OCI-LY7 (cell line): ENCODE measurements at regions not wholly inside any gene's neighbourhood (a gene's known extent, or its start where the extent isn't known, plus 50 kb on each side); places are given as distances from the start of the nearest gene placed in this dataset.

Source experiments
- BruUV-seq: library from RNA; stranded (reverse); fragments of 400-500 nt; replicated peaks from 2 replicates; lab custom pipeline; 2021; lab: Mats Ljungman, UMichigan
- CTCF ChIA-PET: fragments of 300-600 bp; sonication (Branson Sonifier 250); formaldehyde crosslinking; loops from one replicate; lab custom pipeline; 2022; ENCODE audit warnings: antibody characterized with exemption; ENCODE audit not compliant: unreplicated experiment; lab: Charles Lee
- POLR2A ChIA-PET: fragments of 300-600 bp; sonication (Branson Sonifier 250); formaldehyde crosslinking; loops from one replicate; lab custom pipeline; 2022; ENCODE audit warnings: antibody characterized with exemption; lab: Charles Lee
- DNase-seq: peaks from one replicate; pipeline ENCODE4 v3.0.0-alpha.2; 2015; ENCODE audit warnings: low spot score
- H2AFZ ChIP-seq: fragments of 200-600 bp; sonication (generic), shearing (Covaris generic); 2 replicates; pipeline ENCODE4 v1.6.1; 2014; ENCODE audit warnings: mild to moderate bottlenecking, antibody characterized with exemption, low read length, moderate library complexity
- H3K27ac ChIP-seq: fragments of 200-600 bp; sonication (generic); 2 replicates; pipeline ENCODE4 v1.5.1; 2014; ENCODE audit warnings: mixed run types, low read depth, mild to moderate bottlenecking, moderate library complexity, low read length, inconsistent platforms; ENCODE audit not compliant: poor library complexity, severe bottlenecking
- H3K36me3 ChIP-seq: fragments of 200-600 bp; sonication (generic); 2 replicates; pipeline ENCODE4 v1.6.1; 2014; ENCODE audit warnings: mild to moderate bottlenecking, antibody characterized with exemption, low read length, moderate library complexity, mixed read lengths; ENCODE audit not compliant: insufficient read depth
- H3K4me1 ChIP-seq: fragments of 200-600 bp; sonication (generic); 2 replicates; pipeline ENCODE4 v1.5.1; 2014; ENCODE audit warnings: mild to moderate bottlenecking, low read length; ENCODE audit not compliant: insufficient read depth, poor library complexity, severe bottlenecking
- H3K4me2 ChIP-seq: fragments of 200-600 bp; sonication (generic); 2 replicates; pipeline ENCODE4 v1.6.1; 2014; ENCODE audit warnings: mild to moderate bottlenecking, low read length
- H3K4me3 ChIP-seq: fragments of 200-600 bp; sonication (generic); 2 replicates; pipeline ENCODE4 v1.5.1; 2014; ENCODE audit warnings: mild to moderate bottlenecking, low read depth, low read length; ENCODE audit not compliant: poor library complexity, severe bottlenecking
- H3K79me2 ChIP-seq: fragments of 200-600 bp; sonication (generic); 2 replicates; pipeline ENCODE4 v1.6.1; 2016; ENCODE audit warnings: low read depth, mild to moderate bottlenecking, low read length, moderate library complexity, mixed read lengths; ENCODE audit not compliant: insufficient read depth
- H3K9me2 ChIP-seq: fragments of 200-600 bp; sonication (generic); 2 replicates; pipeline ENCODE4 v1.6.1; 2016; ENCODE audit warnings: mild to moderate bottlenecking, low read length, mixed read lengths; ENCODE audit not compliant: insufficient read depth
- H3K9me3 ChIP-seq: fragments of 200-600 bp; sonication (generic); 2 replicates; pipeline ENCODE4 v1.6.1; 2014; ENCODE audit warnings: mild to moderate bottlenecking, mixed run types, low read length, mixed read lengths
- H4K20me1 ChIP-seq: fragments of 200-600 bp; sonication (generic); 2 replicates; pipeline ENCODE4 v1.6.1; 2014; ENCODE audit warnings: mild to moderate bottlenecking, antibody characterized with exemption, low read length, moderate library complexity, mixed read lengths; ENCODE audit not compliant: insufficient read depth
- EZH2phosphoT487 ChIP-seq: fragments of 200-600 bp; sonication (generic); IDR thresholded peaks from 2 replicates; pipeline ENCODE4 v1.6.1; 2018; ENCODE audit warnings: low read depth, borderline replicate concordance, mild to moderate bottlenecking, mixed run types, antibody characterized with exemption, low read length, moderate library complexity, mixed read lengths
- intact Hi-C: fragments of 100-400 bp; cut with micrococcal nuclease; formaldehyde crosslinking; loops from one replicate; pipeline ENCODE4 v1.10.0; 2022; ENCODE audit not compliant: unreplicated experiment
- TF ChIP-seq, protein P1 (sequence below): fragments of 200-600 bp; sonication (generic); conservative IDR thresholded peaks from 2 replicates; pipeline ENCODE4 v1.5.1; 2014; ENCODE audit warnings: mild to moderate bottlenecking, antibody characterized with exemption, low read length, moderate library complexity, mixed read lengths

DNA sequence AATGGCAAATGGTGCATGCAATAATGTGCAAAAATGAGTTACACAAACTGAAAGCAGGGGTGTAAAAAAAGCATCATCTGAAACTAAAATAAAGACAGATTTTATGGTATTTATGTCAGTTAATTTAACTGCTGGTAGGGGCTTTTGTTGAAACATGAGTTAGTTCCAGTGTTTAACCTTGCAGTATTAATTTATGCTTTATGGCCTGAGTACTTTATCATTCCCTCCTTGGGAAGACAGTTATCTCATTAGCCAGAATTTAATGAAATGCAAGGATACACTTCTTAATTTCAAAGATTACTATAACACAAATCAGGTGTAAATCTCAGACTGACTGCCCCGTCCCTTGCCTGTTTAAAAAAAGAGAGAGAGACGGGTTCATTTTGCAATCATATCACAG is 240.1 kb upstream of the MEIS2 start:
- Histone ChIP-seq H3K4me2 (no peak overlapping the region), H3K4me3 (no peak overlapping the region), H3K79me2 (no peaks in the 10 kb centered on the region), H3K4me1 (no peaks in the 10 kb centered on the region), H4K20me1 (no peaks in the 10 kb centered on the region), H3K9me3 (no peaks in the 10 kb centered on the region), H3K36me3 (no peaks in the 10 kb centered on the region), H3K27ac (no peak overlapping the region), H2AFZ (no peak overlapping the region), H3K9me2 (no peaks in the 10 kb centered on the region)
- no peak for DNase-seq
- POLR2A ChIA-PET: interaction anchor here (0.7 kb wide), 1 partner anchor 1958 kb away, joined by 3 read pairs; no protein-coding TSS in a partner anchor
- no peak for TF ChIP-seq EZH2phosphoT487
- TF ChIP-seq, protein P1, sequence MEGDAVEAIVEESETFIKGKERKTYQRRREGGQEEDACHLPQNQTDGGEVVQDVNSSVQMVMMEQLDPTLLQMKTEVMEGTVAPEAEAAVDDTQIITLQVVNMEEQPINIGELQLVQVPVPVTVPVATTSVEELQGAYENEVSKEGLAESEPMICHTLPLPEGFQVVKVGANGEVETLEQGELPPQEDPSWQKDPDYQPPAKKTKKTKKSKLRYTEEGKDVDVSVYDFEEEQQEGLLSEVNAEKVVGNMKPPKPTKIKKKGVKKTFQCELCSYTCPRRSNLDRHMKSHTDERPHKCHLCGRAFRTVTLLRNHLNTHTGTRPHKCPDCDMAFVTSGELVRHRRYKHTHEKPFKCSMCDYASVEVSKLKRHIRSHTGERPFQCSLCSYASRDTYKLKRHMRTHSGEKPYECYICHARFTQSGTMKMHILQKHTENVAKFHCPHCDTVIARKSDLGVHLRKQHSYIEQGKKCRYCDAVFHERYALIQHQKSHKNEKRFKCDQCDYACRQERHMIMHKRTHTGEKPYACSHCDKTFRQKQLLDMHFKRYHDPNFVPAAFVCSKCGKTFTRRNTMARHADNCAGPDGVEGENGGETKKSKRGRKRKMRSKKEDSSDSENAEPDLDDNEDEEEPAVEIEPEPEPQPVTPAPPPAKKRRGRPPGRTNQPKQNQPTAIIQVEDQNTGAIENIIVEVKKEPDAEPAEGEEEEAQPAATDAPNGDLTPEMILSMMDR: no peak
- CTCF ChIA-PET: no interaction called here
- no TSS peak for BruUV-seq
- intact Hi-C loops: no loop called here

DNA sequence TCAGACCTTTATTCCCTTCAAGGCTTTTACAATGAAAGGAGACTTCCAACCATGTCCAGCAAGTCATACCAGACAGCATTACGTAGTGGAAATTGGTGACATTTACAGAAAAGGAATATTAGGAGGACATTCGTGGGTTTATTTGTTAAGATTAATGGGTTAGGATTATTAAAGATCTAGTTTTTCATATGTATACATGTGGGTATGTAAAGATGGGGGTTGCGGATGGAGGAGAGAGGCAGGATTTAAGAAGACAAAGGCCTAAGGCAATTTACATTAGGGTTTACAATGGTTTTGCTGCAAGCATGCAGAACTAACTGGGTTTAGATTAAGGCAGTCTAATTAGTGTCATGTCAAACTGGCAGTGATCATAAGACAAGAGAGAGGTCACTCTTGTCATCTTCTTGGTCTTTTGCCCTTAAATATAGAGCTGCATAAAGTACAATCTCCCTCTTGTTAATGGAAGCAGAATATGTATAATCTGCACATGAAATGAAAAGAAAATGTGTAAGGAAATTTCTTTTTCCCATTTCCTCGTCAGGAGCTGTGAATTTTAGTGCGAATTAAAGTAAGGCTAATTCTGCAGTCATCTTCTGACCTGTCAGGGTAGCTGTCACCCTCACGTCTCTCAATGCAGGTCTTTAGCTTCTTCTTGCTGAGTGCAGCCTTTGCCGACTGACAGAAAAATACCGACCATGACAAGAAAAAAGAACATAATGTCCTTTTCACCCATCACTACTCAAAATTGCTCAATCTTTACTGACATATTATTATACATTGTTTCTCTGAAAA is 258.9 kb upstream of the MEIS2 start:
- no peak overlapping the region for H3K27ac ChIP-seq
- BruUV-seq: no TSS peak
- intact Hi-C loops: no loop called here
- no peaks in the 10 kb centered on the region for H3K9me2 ChIP-seq
- H3K4me3 ChIP-seq: no peak overlapping the region
- POLR2A ChIA-PET: interaction anchor here (0.7 kb wide), 2 partner anchors 227 to 391 kb away, joined by 3 read pairs; no protein-coding TSS in a partner anchor
- no peak for TF ChIP-seq EZH2phosphoT487
- no peak overlapping the region for H3K4me2 ChIP-seq
- CTCF ChIA-PET: no interaction called here
- no peaks in the 10 kb centered on the region for H3K9me3 ChIP-seq
- DNase-seq: no peak
- no peaks in the 10 kb centered on the region for H3K36me3 ChIP-seq
- no peaks in the 10 kb centered on the region for H3K4me1 ChIP-seq
- no peaks in the 10 kb centered on the region for H3K79me2 ChIP-seq
- no peaks in the 10 kb centered on the region for H4K20me1 ChIP-seq
- no peak overlapping the region for H2AFZ ChIP-seq

GRCh38 chr15:37359893-37360290 is 259.5 kb upstream of the MEIS2 start:
- Histone ChIP-seq H3K4me3 (no peak overlapping the region), H3K36me3 (no peaks in the 10 kb centered on the region), H2AFZ (no peak overlapping the region), H3K27ac (no peak overlapping the region), H3K4me2 (no peak overlapping the region), H3K79me2 (no peaks in the 10 kb centered on the region), H4K20me1 (no peaks in the 10 kb centered on the region), H3K9me2 (no peaks in the 10 kb centered on the region), H3K9me3 (no peaks in the 10 kb centered on the region), H3K4me1 (no peaks in the 10 kb centered on the region)
- DNase-seq: no peak
- TF ChIP-seq EZH2phosphoT487: no peak
- TF ChIP-seq, protein P1: no peak
- no TSS peak for BruUV-seq
- intact Hi-C loops: no loop called here
- ChIA-PET POLR2A (interaction anchor here (0.7 kb wide), 2 partner anchors 18 to 130 kb away, joined by 3 to 4 read pairs; no protein-coding TSS in a partner anchor), CTCF (no interaction called here)
